Glutamatergic neuron (in vitro differentiated cells): ENCODE measurements at regions not wholly inside any gene's neighbourhood (a gene's known extent, or its start where the extent isn't known, plus 50 kb on each side); places are given as distances from the start of the nearest gene placed in this dataset.

Experiments used
- DNase-seq: peaks from one replicate; pipeline ENCODE4 v3.0.0; 2022
- H3K27ac Mint-ChIP-seq: one replicate; pipeline ENCODE4 v1.8.0; 2020; ENCODE audit warnings: mild to moderate bottlenecking, mixed read lengths, inconsistent platforms; ENCODE audit not compliant: unreplicated experiment
- H3K27me3 Mint-ChIP-seq: one replicate; pipeline ENCODE4 v1.8.0; 2020; ENCODE audit warnings: mild to moderate bottlenecking, moderate library complexity, mixed read lengths, inconsistent platforms; ENCODE audit not compliant: unreplicated experiment
- H3K36me3 Mint-ChIP-seq: one replicate; pipeline ENCODE4 v1.8.0; 2020; ENCODE audit warnings: mild to moderate bottlenecking, mixed read lengths, inconsistent platforms; ENCODE audit not compliant: unreplicated experiment
- H3K4me1 Mint-ChIP-seq: one replicate; pipeline ENCODE4 v1.8.0; 2020; ENCODE audit warnings: mild to moderate bottlenecking, low read depth, mixed read lengths, inconsistent platforms; ENCODE audit not compliant: unreplicated experiment
- H3K4me3 Mint-ChIP-seq: one replicate; pipeline ENCODE4 v1.8.0; 2020; ENCODE audit warnings: mild to moderate bottlenecking, mixed read lengths, inconsistent platforms; ENCODE audit not compliant: unreplicated experiment
- H3K9me3 Mint-ChIP-seq: one replicate; pipeline ENCODE4 v1.8.0; 2020; ENCODE audit warnings: mild to moderate bottlenecking, moderate library complexity, mixed read lengths, inconsistent platforms; ENCODE audit not compliant: unreplicated experiment
- CTCF ChIP-seq: fragments of 200-600 bp; sonication (generic); IDR thresholded peaks from one replicate; pipeline ENCODE4 v1.5.0; 2021; ENCODE audit not compliant: partially characterized antibody, unreplicated experiment

- Mint-ChIP-seq H3K4me1 (no peaks in the 10 kb centered on the region), H3K36me3 (no peaks in the 10 kb centered on the region), H3K9me3 (no peaks in the 10 kb centered on the region), H3K4me3 (no peak overlapping the region), H3K27me3 (no peaks in the 10 kb centered on the region), H3K27ac (no peak overlapping the region)
- DNase-seq = no peak
- TF ChIP-seq CTCF = no peak
Measured at GRCh38 chr13:62960723-62961122, 1545.1 kb upstream of the PCDH20 start.

GRCh38 chr13:62933809-62934208 is 1518.2 kb upstream of the PCDH20 start:
- peak; percentile 28 for DNase-seq
- Mint-ChIP-seq H3K36me3 (no peaks in the 10 kb centered on the region), H3K4me3 (no peak overlapping the region), H3K9me3 (no peaks in the 10 kb centered on the region), H3K4me1 (peaks cover 3% of the 10 kb centered on the region), H3K27ac (no peak overlapping the region), H3K27me3 (no peaks in the 10 kb centered on the region)
- no peak for TF ChIP-seq CTCF

GRCh38 chr13:62932256-62932883 is 1516.7 kb upstream of the PCDH20 start:
- Mint-ChIP-seq H3K36me3 (no peaks in the 10 kb centered on the region), H3K9me3 (no peaks in the 10 kb centered on the region), H3K4me1 (peaks cover 3% of the 10 kb centered on the region), H3K27ac (no peak overlapping the region), H3K27me3 (no peaks in the 10 kb centered on the region), H3K4me3 (no peak overlapping the region)
- no peak for DNase-seq
- TF ChIP-seq CTCF = no peak

GRCh38 chr13:62931853-62932252 is 1516.2 kb upstream of the PCDH20 start:
- H3K27ac Mint-ChIP-seq = no peak overlapping the region
- no peak overlapping the region for H3K4me3 Mint-ChIP-seq
- peaks cover 3% of the 10 kb centered on the region for H3K4me1 Mint-ChIP-seq
- H3K27me3 Mint-ChIP-seq = no peaks in the 10 kb centered on the region
- H3K9me3 Mint-ChIP-seq = no peaks in the 10 kb centered on the region
- TF ChIP-seq CTCF = no peak
- no peaks in the 10 kb centered on the region for H3K36me3 Mint-ChIP-seq
- DNase-seq = no peak

GRCh38 chr13:62924395-62924794 is 1508.7 kb upstream of the PCDH20 start:
- no peaks in the 10 kb centered on the region for H3K9me3 Mint-ChIP-seq
- no peak overlapping the region for H3K4me3 Mint-ChIP-seq
- no peak for DNase-seq
- H3K27me3 Mint-ChIP-seq = no peaks in the 10 kb centered on the region
- peaks cover under 1% of the 10 kb centered on the region for H3K4me1 Mint-ChIP-seq
- no peaks in the 10 kb centered on the region for H3K36me3 Mint-ChIP-seq
- TF ChIP-seq CTCF = no peak
- no peak overlapping the region for H3K27ac Mint-ChIP-seq
